Type B pancreatic cell (in vitro differentiated cells): ENCODE measurements at regions not wholly inside any gene's neighbourhood (a gene's known extent, or its start where the extent isn't known, plus 50 kb on each side); places are given as distances from the start of the nearest gene placed in this dataset.

Experiments
- DNase-seq: peaks from one replicate; pipeline ENCODE4 v3.0.0; 2021; ENCODE audit warnings: mixed read lengths; ENCODE audit not compliant: unreplicated experiment; ENCODE audit errors: extremely low spot score
- H3K27ac Mint-ChIP-seq: 2 replicates; pipeline ENCODE4 v1.8.0; 2021; ENCODE audit warnings: mild to moderate bottlenecking, mixed read lengths
- H3K27me3 Mint-ChIP-seq: 2 replicates; pipeline ENCODE4 v1.8.0; 2021; ENCODE audit warnings: mixed read lengths
- H3K36me3 Mint-ChIP-seq: 2 replicates; pipeline ENCODE4 v1.8.0; 2021; ENCODE audit warnings: mixed read lengths
- H3K4me1 Mint-ChIP-seq: one replicate; pipeline ENCODE4 v1.8.0; 2021; ENCODE audit warnings: mixed read lengths; ENCODE audit not compliant: unreplicated experiment
- H3K4me3 Mint-ChIP-seq: 2 replicates; pipeline ENCODE4 v1.8.0; 2021; ENCODE audit warnings: mild to moderate bottlenecking, mixed read lengths
- H3K9me3 Mint-ChIP-seq: 2 replicates; pipeline ENCODE4 v1.8.0; 2021; ENCODE audit warnings: mixed read lengths
- CTCF ChIP-seq: fragments of 200-600 bp; sonication (generic); conservative IDR thresholded peaks from 2 replicates; pipeline ENCODE4 v1.5.0; 2021; ENCODE audit warnings: antibody characterized with exemption, mild to moderate bottlenecking

GRCh38 chr13:59587030-59587429, 576.7 kb downstream of the DIAPH3 start:
- Mint-ChIP-seq H3K36me3 (no peaks in the 10 kb centered on the region), H3K9me3 (no peaks in the 10 kb centered on the region), H3K4me3 (no peak overlapping the region), H3K27me3 (no peaks in the 10 kb centered on the region), H3K27ac (no peak overlapping the region), H3K4me1 (peaks cover 8% of the 10 kb centered on the region)
- DNase-seq: no peak
- no peak for TF ChIP-seq CTCF

GRCh38 chr13:59587971-59588716, 575.6 kb downstream of the DIAPH3 start:
- Mint-ChIP-seq H3K27me3 (no peaks in the 10 kb centered on the region), H3K27ac (no peak overlapping the region), H3K4me1 (peaks cover 8% of the 10 kb centered on the region), H3K9me3 (no peaks in the 10 kb centered on the region), H3K4me3 (no peak overlapping the region), H3K36me3 (no peaks in the 10 kb centered on the region)
- no peak for DNase-seq
- no peak for TF ChIP-seq CTCF

- no peak overlapping the region for H3K27ac Mint-ChIP-seq
- no peak for DNase-seq
- H3K36me3 Mint-ChIP-seq: no peaks in the 10 kb centered on the region
- peaks cover 8% of the 10 kb centered on the region for H3K4me1 Mint-ChIP-seq
- H3K9me3 Mint-ChIP-seq: no peaks in the 10 kb centered on the region
- TF ChIP-seq CTCF: no peak
- H3K27me3 Mint-ChIP-seq: no peaks in the 10 kb centered on the region
- H3K4me3 Mint-ChIP-seq: no peak overlapping the region
Measured at GRCh38 chr13:59588717-59589067, 575.0 kb downstream of the DIAPH3 start.

- Mint-ChIP-seq H3K9me3 (no peaks in the 10 kb centered on the region), H3K36me3 (peaks cover 3% of the 10 kb centered on the region), H3K4me3 (no peak overlapping the region), H3K4me1 (no peaks in the 10 kb centered on the region), H3K27ac (no peak overlapping the region), H3K27me3 (no peaks in the 10 kb centered on the region)
- no peak for DNase-seq
- TF ChIP-seq CTCF: no peak
Measured at GRCh38 chr13:59601993-59602392, 561.7 kb downstream of the DIAPH3 start.

- Mint-ChIP-seq H3K36me3 (peaks cover 3% of the 10 kb centered on the region), H3K4me3 (no peak overlapping the region), H3K4me1 (no peaks in the 10 kb centered on the region), H3K27ac (no peak overlapping the region), H3K9me3 (no peaks in the 10 kb centered on the region), H3K27me3 (no peaks in the 10 kb centered on the region)
- no peak for TF ChIP-seq CTCF
- no peak for DNase-seq
Measured at GRCh38 chr13:59603646-59604045, 560.1 kb downstream of the DIAPH3 start.
